ENCODE measurements at regions not wholly inside any gene's neighbourhood (a gene's known extent, or its start where the extent isn't known, plus 50 kb on each side); places are given as distances from the start of the nearest gene placed in this dataset.
A peak's percentile ranks its signal among the peaks of the same experiment; 100 is the strongest.
"Not testable (repeated sequence)": the region's sequence is repeated elsewhere in the genome, so short reads cannot be mapped to it uniquely, and the experiment has no call there.

DNA sequence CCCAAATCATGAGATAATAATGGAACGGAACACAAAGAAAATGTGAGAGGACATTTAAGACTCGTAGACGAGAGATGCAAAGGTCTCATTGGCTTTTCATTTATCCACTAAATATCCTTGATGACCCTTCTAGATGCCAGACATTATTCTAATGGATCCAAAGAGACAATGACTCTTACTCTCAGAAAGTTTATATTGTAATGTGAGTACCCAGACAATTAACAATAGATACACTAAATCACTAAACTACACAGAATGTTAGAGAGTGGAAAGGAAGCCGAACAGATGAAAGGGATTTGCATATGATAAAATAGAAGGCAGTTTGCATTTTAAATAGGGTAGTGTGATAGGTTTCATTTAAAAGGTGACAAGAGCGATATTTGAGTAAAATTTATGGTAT lies 973.3 kb downstream of the TAF11L14 start:
- no peak for DNase-seq

DNA sequence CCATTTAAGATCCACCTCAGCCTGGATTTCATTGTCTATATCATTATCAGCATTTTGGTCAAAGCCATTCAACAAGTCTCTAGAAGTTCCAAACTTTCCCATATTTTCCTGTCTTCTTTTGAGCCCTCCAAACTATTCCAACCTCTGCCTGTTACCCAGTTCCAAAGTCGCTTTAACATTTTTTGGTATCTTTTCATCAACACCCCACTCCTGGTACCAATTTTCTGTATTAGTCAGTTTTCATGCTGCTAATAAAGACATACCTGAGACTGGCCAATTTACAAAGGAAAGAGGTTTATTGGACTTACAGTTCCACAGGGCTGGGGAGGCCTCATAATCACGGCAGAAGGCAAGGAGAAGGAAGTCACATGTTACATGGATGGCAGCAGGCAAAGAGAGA lies 982.9 kb downstream of the TAF11L14 start:
- DNase-seq: not testable (repeated sequence)

DNA sequence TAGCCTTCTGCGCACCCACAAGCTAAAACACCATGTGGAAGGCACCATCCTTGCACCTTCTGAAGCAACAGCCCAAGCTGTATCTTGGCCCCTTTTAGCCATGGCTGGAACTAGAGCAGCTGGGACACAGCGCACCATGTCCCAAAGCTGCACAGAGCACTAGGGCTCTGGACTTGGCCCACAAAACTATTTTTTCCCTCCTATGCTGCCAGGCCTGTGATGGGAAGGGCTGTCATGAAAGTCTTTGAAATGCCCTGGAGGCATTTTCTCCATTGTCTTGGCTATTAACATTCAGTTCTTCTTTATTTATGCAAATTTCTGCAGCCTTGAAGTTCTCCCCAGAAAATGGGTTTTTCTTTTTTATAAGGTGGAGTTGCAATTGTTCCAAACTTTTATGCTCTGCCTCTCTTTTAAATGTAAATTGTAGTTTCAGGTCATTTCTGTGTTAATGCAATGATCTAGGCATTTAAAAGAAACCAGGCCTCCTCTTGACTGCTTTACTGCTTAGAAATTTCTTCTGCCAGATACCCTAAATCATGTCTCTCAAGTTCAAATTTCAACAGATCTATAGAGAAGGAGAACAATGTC lies 996.3 kb downstream of the TAF11L14 start:
- no peak for DNase-seq

DNA sequence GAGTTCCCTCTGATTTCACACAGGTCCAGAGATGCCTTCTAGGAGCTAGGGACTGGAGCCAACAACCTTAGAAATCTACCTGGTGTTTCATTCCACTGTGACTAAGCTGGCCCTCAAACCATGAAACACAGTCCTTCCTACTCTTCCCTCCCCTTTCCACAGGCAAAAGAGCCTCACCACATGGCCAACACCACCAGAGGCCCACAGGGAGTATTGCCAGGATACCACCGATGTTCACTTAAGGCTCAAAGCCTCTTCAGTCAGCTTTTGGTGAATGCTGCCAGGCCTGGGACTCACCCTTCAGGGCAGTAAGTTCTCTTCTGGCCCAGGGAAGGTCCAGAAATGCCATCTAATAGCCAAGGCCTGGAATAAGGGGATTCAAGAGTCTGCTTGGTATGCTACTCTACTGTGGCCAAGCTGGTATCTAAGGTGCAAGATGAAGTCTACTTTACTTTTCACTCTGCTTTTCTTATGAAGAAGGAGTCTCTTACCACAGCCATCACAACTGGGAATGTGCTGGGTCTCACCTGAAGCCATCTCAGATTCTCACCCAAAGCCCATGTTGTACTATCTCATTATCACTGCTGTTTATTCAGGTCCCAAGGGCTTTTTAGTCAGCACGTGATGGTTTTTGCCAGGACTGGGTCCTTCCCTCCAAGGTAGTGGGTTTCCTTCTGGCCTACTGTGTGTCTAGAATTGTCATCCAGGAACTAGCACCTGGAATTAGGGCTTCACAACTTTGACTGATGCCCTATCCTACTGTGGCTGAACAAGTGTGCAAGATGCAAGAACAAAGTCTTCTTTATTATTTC lies 1018.4 kb downstream of the TAF11L14 start:
- no peak for DNase-seq

DNA sequence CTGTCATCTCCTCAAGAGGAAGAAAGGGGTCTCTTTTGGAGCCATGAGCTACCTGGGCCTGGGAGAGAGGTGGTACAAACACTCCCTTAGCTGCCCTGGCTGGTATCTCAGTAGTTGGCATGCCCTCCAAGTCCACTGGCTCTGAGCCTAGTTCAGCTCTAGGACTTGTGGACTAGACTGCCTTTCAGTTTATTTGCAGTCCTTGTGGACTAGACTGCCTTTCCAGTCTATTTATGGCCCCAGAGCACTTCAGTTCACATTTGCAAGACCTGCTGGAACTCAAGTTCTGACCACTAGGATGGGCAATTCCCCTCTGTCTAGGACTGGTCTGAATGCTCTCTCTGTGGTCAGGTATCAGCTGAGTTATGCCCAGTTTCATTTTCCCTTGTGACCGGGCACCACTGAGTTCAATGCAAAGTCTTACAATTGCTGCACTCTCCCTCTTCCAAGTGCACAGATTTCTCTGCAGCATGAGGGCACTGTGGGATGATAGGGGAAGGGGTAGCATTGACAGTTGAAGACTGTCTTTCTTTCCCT lies 1019.0 kb downstream of the TAF11L14 start:
- DNase-seq: no peak

DNA sequence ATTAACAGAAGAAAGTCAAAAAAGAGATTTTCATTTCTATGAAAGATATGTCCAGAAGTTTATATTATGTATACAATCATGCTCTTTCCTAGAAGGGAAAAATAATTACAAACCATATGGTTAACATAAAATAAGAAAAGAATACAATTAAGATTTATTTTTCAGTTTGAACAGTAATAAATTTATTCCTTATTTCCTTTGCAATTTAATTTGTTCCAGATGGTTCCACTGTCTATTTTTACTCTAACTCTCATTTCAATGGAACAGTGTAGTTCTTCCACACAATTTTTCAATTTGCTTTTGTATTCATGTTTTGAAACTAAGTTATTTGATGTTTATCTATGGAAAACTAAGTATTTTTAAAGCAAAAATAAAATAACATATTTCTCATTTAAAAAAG lies 1026.3 kb downstream of the TAF11L14 start:
- DNase-seq: no peak

DNA sequence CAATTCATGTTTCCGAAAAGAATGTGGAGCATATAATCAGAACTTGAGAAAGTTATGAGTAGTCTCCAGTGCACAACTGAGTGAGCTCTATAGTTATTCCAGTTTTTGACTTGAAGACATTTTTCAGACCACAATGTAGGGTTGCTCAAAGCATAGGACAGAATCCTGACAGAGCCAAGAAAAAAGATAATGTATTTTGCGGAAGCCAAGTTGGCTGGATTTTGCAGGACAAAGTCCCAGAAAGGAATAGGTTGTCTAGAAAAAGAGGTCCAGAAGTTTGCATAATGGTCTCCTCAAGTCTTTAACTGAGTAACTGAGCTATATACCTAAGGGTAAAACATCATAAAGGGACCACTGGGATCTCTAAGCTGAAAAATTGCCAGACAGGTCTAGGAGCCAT lies 1028.0 kb downstream of the TAF11L14 start:
- no peak for DNase-seq

DNA sequence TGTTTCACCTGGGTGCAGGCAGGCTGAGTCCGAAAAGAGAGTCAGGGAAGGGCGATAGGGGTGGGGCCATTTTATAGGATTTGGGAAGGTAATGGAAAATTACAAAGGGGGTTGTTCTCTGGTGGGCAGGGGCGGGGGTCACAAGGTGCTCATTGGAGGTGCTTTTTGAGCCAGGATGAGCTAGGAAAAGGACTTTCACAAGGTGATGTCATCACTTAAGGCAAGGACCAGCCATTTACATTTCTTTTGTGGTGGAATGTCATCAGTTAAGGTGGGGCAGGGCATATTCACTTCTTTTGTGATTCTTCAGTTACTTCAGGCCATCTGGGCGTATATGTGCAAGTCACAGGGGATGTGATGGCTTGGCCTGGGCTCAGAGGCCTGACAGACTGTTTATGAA lies 1040.0 kb downstream of the TAF11L14 start:
- DNase-seq: not testable (repeated sequence)

DNA sequence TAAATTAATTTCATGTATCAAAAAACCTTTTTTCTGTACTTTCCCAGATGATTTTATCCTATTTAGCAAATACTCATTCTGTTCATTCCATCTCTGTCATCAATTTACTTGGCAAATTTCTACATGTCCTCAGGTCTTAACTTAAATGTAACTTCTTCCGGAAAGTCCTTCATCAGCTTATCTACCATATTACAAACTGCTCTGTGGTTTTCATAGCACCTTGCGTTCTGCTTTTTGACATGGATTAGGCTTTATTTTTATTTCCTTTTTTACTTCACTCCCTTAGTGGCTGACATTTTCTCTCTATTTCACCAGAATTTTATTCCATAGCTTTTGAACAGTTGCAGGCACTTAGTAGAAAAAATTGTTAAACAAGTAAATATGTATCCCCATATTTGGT lies 1040.8 kb downstream of the TAF11L14 start:
- no peak for DNase-seq

DNA sequence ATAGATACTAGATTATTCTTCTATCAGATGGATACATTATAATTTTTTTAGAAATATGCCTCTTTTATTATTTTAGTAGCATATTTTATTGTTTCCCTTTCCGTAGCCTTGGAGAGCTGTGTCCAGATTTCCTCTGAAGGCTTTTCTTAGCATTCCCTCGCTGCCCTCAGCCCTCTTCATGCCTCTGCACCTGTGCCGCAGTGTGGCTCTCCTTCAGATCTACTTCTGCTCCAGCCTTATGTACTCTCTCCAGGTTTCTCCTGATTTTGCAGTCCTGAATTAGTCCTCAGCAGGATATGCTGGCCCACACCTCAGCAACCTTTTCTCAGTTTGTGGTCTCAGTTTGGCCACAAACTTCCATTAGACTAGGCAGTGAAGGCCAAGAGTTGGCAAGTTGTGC lies 1052.0 kb downstream of the TAF11L14 start:
- no peak for DNase-seq

DNA sequence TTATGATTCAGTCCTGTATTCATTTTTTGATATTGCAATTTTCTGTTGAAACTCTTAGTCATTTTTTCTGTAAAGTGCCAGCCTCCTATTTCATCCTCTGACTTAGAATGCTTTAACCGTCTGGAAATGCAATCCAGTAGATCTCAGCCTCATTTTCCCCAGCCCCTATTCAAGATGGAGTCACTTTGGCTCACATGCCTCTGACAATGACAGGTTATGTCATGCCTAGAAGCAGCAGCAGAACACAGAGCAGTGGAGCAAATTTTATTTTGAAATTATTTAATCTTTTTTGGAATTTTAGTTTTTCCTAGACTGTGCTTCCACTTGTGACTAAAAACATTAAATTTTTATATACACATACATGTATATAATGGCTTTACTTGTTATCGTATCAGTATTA lies 1053.2 kb downstream of the TAF11L14 start:
- DNase-seq: no peak

DNA sequence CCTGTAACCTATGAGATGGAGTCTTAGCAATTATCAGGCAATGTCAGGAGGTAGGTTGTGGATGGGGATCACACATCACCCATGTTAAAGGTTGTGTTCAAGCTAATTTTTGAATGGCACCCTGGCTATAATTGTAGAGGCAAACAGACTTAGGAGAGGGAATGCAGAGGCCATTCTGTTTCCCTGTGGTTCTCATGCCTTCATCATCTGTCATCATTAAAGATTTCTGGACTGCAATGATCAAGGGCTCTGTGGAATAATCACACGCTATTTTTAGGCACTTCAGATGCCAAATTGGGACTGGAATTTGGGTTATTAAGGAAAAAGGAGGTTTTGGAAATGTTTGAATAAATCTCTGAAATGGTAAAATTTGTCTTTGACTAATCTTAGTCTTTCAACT lies 1065.4 kb downstream of the TAF11L14 start:
- no peak for DNase-seq

DNA sequence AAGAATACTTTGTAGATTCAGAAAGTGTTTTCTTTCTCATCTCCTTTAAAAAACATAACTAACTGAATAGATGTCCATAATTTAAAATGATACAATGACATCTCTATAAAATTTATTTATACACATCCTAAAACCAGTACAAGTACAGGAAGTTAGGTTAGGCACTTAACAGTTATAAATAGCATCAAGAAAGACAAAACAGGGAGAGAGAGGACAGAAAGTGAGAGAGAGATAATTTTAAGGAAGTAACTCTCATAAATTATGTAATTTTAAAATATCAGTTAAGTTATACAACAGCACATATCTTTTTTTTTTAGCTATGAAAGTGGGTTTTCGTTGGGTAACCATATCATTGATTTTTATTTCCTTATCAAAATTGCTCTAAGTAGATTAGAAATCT lies 1068.6 kb downstream of the TAF11L14 start:
- no peak for DNase-seq

DNA sequence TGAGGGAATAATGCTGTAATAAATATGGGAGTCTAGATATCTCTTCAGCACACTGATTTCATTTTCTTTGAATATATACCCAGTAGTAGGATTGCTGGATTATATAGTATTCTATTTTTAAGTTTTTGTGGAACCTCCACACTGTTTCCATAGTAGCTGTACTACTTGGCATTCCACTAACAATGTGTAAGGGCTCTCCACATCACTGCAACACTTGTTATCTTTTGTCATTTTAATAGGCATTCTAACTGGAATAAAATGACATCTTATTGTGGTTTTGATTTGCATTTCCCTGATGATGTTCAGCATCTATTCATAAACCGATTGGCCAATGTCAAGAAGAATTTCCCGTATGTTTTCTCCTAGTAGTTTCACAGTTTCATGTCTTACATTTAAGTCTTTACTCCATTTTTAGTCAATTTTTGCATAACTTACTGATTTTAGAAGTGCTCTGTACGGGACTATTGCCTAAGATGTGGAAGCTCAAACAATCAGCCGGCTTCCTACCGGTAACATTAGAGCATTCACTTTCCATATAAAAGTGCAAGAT lies 1078.8 kb downstream of the TAF11L14 start:
- DNase-seq: no peak

DNA sequence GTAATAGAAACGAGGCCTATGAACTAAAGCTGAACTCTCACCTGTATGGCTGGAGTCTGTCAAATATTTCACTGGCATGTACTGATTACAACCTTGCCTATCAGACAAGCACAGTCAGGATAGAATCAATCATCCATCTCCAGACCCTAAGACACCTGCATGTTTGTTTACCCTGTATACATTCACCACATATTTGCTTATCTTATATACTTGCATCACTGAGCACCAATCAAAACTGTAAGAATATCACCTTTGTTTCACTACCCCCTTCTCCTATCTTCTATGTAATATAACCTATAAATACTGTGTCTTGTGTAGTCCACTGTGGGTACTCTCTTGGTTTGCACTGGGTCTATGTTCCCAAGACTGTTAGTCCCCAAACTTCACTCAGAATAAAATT lies 1085.7 kb downstream of the TAF11L14 start:
- no peak for DNase-seq

DNA sequence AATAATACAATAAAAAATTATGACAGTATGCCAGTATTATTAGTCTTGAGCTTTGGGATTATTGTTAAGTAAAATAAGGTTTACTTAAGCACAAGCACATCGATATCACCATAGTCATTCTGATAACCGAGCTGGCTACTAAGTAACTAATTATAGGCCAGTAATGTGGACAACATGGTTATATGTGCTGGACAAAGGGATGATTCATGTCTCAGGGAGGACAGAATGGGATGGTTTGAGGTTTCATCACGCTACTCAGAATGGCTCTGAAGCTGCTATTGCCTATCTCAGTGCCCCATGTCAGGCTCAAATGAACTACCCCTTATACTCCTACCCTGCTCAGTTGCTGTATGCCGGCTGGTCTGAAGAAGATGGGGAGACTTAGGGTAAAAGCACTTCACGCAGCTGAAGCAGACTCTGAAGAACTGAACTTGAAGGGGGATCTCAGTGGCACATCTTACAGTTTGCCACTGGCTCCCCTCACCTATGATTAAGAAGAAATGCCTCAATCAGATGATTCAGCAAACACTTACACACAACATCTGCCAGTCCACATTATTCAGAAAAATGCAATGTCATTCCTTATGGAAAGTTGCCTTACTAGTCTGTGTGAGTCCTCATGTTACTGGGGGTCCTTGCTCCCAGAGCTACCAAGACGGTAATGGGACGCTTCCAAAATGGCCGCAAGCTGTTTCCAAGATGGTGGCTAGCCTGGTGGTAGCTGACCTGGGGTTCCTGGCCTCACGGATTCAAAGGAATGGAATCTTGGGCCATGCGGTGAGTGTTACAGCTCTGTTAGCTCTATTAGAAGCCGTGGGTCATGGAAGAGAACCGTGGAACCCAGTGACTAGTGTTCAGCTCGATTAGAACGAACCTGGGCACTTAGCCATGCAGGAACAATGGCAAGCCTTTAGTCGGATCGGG lies 1098.6 kb downstream of the TAF11L14 start:
- DNase-seq: no peak

DNA sequence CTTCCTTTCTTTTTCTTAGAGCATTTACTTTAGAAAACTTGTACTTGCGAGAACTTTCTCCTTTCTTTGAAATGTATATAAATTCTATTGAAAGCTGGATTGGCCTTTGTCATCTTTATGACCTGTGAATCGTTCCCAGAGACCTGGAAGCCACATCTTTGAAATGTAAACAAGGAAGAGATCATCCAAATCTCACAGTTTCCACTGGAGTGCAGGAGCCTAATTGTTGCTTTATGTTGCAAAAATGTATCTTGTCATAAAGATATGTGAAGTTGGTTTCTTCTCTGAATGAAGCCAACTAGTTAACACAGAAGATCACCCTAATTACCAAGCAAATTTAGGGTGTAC lies 1101.8 kb downstream of the TAF11L14 start:
- DNase-seq: no peak

DNA sequence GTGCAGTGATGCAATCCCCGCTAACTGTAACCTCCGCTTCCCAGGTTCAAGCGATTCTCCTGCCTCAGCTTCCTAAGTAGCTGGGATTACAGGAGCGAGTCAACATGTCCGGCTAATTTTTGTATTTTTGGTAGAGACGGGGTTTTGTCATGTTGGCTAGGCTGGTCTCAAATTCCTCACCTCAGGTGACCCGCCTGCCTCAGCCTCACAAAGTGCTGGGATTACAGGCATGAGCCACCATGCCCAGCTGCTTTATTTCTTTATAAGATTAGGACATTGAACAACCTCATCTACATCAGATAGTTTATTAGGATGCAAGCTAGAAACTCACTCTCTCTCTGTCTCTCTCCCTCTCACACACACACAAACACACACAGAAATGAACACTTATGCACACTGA lies 1102.5 kb downstream of the TAF11L14 start:
- DNase-seq: not testable (repeated sequence)

DNA sequence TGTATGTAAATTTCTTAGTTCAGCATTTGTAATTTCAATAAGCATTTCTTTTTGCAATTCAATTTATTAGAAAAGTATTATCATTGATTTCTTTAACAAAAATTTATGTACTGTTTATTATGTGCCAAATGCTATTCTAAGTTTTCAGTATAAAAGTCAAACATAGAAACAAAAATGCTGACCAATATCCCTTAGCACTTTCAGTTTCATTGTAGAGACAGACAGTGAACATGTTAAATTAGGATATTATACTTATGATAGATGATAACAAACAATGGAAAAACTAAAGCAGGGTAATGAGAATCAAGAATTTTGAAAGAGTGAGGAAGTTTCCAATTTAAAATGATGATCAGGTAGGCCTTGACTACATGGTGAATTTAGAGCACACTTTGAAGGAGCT lies 1106.0 kb downstream of the TAF11L14 start:
- DNase-seq: no peak

DNA sequence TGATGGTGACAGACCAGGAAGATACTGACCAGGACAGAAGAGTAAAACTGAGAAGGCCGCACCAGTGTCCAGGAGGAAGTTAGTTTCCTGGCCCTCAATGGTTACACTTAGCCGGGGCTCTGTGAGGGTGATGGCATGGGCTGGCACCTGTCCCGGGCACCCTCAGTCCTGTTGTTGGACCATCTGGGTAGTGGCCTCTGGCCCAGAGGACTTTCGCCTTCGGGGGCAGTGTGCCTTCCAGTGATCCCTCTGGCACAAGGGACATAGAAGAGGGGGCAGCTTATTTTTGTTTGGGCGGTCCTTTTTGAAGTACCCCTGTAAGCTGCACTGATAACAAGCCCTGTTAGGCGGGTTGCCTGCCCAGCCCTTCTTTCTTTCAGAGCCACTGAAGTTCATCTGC lies 1108.6 kb downstream of the TAF11L14 start:
- no peak for DNase-seq

DNA sequence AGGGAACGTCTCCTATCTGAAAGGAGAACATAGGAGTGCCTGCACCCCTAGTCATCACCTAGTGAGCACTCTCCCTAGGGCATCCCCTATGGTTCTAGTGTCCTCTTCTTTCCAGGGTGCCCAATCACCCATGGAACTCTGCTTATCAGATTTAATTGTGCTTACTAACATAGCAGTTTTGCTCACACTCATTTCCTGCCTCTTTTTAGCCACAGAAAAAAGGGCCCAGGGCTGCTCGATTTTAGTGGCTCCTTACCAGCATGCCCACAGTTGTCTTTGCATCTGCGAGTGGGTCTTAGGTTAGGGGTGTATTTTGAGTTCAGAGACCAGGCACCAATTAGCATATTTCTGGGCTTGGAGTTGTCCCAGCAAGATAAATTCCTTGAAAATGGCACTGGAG lies 1110.2 kb downstream of the TAF11L14 start:
- DNase-seq: no peak

DNA sequence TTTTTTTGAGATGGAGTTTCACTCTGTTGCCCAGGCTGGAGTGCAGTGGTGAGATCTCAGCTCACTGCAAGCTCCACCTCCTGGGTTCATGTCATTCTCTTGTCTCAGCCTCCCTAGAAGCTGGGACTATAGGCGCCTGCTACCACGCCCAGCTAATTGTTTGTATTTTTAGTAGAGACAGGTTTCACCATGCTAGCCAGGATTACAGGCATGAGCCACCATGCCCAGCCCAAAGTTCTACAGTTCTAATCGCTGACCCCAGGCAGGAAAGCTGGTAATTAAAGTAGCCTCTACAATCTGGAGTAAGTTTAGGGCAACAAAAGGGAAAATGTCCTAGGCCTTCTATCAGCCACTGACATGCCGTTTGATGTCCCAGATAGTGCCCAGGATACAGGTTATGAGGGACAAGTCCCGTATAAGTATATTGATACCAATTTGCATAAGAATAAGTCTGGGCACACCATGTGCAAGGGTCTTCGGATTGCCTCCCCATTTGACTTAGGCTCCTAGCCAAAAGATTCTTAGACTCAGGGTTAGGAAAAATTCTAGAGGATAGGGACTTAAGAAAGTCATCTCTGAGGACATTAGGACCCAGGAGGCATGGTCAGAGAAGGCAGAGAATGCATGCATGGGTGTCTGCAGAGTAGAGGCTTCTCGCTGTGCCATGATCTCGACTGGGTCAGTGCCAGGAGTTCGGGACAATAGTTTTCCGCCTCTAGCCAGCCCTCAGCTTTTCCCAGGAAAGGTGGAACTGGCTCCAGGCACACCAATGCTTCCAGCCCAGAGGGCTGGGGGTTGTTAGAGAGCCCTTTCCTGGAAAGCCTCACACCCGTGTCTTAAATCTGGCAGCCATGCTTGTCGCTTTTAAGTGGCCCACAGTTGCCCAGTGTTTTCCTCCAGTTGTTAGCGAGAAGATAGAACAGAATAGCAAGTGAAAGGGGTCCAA lies 1111.1 kb downstream of the TAF11L14 start:
- peak; percentile 41 for DNase-seq

Measured in stimulated activated CD8-positive, alpha-beta memory T cell treated with anti-CD3 and anti-CD28 coated beads, Interleukin-4, amount 100 ng/mL, for 48 hours (primary cell).